ENCODE measurements at regions not wholly inside any gene's neighbourhood (a gene's known extent, or its start where the extent isn't known, plus 50 kb on each side); places are given as distances from the start of the nearest gene placed in this dataset.

DNA sequence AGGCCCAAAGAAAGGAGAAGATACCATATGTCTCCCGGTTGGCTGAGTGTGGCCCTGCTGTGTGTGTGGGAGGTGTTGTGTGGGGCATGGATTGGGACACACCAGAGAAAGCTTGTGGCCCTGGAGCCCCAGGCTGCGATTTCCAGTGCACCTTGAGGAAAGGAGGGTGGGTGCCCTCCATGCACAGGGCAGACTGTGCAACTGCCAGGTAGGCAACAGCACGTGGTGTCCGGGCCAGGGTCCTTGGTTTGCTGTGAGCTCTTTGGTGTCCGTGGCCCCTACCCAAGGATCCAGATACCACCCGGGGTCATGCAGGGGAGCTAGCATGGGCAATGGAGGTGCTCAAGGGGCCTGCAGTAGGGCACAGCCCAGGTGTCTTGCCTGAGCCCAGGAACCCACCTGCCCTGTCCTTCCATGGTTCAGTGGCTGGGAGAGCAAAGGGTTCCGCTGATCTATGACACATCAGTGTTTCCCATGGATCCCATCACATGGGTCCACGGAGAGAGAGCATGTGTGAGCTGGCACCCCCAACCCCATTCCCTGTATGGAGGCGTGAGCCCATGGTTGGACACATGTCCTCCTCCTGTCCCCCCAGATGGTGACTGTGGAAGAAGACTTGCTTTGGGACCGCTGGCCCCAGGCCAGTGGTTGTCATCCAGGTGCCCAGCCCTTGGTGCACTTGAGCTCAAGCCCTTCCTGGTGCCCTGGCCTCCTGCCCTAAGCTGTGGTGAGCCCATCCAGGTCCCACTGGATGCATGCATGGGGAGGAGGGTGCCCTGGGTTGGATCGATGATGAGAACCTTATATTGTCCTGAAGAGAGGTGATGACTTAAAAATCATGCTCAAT, 223.4 kb downstream of the SNRPN start:
- H3K36me3 Mint-ChIP-seq, result peaks cover 0 to 4% (median 0%) of the 10 kb centered on the region in 5 donors
- ChIA-PET CTCF (no interaction called here), POLR2A (no interaction called here)
- H3K4me1 ChIP-seq (ENCODE audit: control insufficient read depth in 2 of 2, insufficient read depth in 2 of 2, low read length in 2 of 2), result no peaks in the 10 kb centered on the region
- DNase-seq, result peak in 2 of 9 donors; percentile 3 to 11
- H3K9me3 Mint-ChIP-seq, result peaks cover 0 to 71% (median 30%) of the 10 kb centered on the region in 11 donors
- no peak overlapping the region for H3K4me3 ChIP-seq (ENCODE audit: low read length)
- no peak overlapping the region for H3K27ac Mint-ChIP-seq
- H3K4me1 Mint-ChIP-seq, result no peaks in the 10 kb centered on the region
- peaks cover 0 to 83% (median 1%) of the 10 kb centered on the region in 3 experiments for H3K9me3 ChIP-seq (ENCODE audit: control insufficient read depth in 2 of 3, low read length in 3 of 3)
- no peak for ATAC-seq
- H3K36me3 ChIP-seq (ENCODE audit: control insufficient read depth in 2 of 3, insufficient read depth in 3 of 3, low read length in 3 of 3), result no peaks in the 10 kb centered on the region
- H3K27ac ChIP-seq (ENCODE audit: low read depth, low read length), result no peak overlapping the region
- intact Hi-C loops (cut with micrococcal nuclease), result no loop called here
- no peak overlapping the region for H3K4me3 Mint-ChIP-seq
- H3K27me3 Mint-ChIP-seq, result no peaks in the 10 kb centered on the region
- H3K27me3 ChIP-seq (ENCODE audit: control insufficient read depth in 2 of 2, insufficient read depth in 2 of 2, low read length in 2 of 2), result no peaks in the 10 kb centered on the region

DNA sequence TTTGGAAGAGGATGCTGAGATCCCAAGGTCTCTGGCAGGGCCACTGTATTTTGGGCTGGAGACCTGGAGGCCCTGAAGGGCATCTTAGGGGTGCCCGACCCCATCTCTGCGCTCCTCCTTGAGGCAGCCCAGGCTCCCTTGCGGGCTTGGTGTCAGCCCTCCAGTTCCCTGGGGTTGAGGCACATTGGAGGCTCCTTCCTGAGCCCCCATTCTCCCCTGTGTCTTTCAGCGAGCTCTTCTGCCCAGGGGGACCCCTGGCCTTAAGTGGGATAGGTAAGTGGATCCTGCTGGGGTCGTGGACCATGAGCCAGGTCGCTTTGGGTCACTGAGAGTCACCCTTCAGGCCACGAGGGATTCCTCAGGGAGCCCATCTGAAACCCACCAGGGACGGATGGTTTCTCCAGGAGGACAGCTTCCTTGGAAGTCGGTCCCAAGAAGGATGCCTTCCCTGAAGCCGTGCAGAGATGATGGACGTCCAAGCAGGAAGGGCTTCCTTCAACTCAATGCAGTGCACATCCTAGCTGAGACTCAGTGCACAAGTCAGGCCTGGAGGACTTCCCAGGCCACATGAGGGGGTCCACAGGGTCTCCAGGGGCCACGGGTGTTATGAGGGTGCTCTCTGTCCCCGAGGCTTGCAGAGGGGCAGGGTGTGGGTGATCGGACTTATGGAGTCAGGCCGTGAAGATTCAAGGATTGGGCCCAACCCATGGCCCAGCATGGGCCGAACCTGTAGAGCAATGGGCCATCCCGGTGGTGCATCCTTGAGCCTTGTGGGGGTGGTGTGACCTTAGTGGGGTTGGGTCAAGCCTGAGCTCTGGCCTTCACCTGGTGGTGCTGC, 224.3 kb downstream of the SNRPN start:
- POLR2A ChIA-PET, result no interaction called here
- H3K27me3 Mint-ChIP-seq, result no peaks in the 10 kb centered on the region
- peaks cover 0 to 4% (median 0%) of the 10 kb centered on the region in 5 donors for H3K36me3 Mint-ChIP-seq
- H3K27ac Mint-ChIP-seq, result no peak overlapping the region
- Histone ChIP-seq H3K27me3 (ENCODE audit: control insufficient read depth in 2 of 2, insufficient read depth in 2 of 2, low read length in 2 of 2) (no peaks in the 10 kb centered on the region), H3K36me3 (ENCODE audit: control insufficient read depth in 2 of 3, insufficient read depth in 3 of 3, low read length in 3 of 3) (no peaks in the 10 kb centered on the region), H3K4me1 (ENCODE audit: control insufficient read depth in 2 of 2, insufficient read depth in 2 of 2, low read length in 2 of 2) (no peaks in the 10 kb centered on the region), H3K4me3 (ENCODE audit: low read length) (no peak overlapping the region), H3K9me3 (ENCODE audit: control insufficient read depth in 2 of 3, low read length in 3 of 3) (peaks cover 0 to 85% (median 0%) of the 10 kb centered on the region in 3 experiments), H3K27ac (ENCODE audit: low read depth, low read length) (no peak overlapping the region)
- H3K4me1 Mint-ChIP-seq, result no peaks in the 10 kb centered on the region
- DNase-seq (peak in 1 of 9 donors; percentile 9), ATAC-seq (no peak)
- intact Hi-C loops (cut with micrococcal nuclease), result no loop called here
- H3K4me3 Mint-ChIP-seq, result no peak overlapping the region
- CTCF ChIA-PET, result no interaction called here
- peaks cover 0 to 65% (median 27%) of the 10 kb centered on the region in 11 donors for H3K9me3 Mint-ChIP-seq

- Mint-ChIP-seq H3K4me1 (no peaks in the 10 kb centered on the region), H3K27me3 (no peaks in the 10 kb centered on the region), H3K27ac (no peak overlapping the region), H3K36me3 (peaks cover 0 to 1% (median 0%) of the 10 kb centered on the region in 5 donors), H3K9me3 (peaks cover 0 to 57% (median 19%) of the 10 kb centered on the region in 11 donors), H3K4me3 (no peak overlapping the region)
- Histone ChIP-seq H3K4me3 (ENCODE audit: low read length) (no peak overlapping the region), H3K27me3 (ENCODE audit: control insufficient read depth in 2 of 2, insufficient read depth in 2 of 2, low read length in 2 of 2) (no peaks in the 10 kb centered on the region), H3K4me1 (ENCODE audit: control insufficient read depth in 2 of 2, insufficient read depth in 2 of 2, low read length in 2 of 2) (no peaks in the 10 kb centered on the region), H3K27ac (ENCODE audit: low read depth, low read length) (no peak overlapping the region), H3K9me3 (ENCODE audit: control insufficient read depth in 2 of 3, low read length in 3 of 3) (peaks cover 0 to 86% (median 0%) of the 10 kb centered on the region in 3 experiments), H3K36me3 (ENCODE audit: control insufficient read depth in 2 of 3, insufficient read depth in 3 of 3, low read length in 3 of 3) (no peaks in the 10 kb centered on the region)
- ATAC-seq, result no peak
- intact Hi-C loops (cut with micrococcal nuclease), result no loop called here
- CTCF ChIA-PET, result no interaction called here
- POLR2A ChIA-PET, result no interaction called here
- DNase-seq, result peak in 1 of 9 donors; percentile 8
Measured at GRCh38 chr15:25179673-25180511, 225.1 kb downstream of the SNRPN start.

GRCh38 chr15:25180606-25181292, 226.0 kb downstream of the SNRPN start:
- H3K27ac Mint-ChIP-seq, result no peak overlapping the region
- CTCF ChIA-PET, result no interaction called here

GRCh38 chr15:25181293-25182097, 226.7 kb downstream of the SNRPN start:
- Histone ChIP-seq H3K36me3 (ENCODE audit: control insufficient read depth in 2 of 3, insufficient read depth in 3 of 3, low read length in 3 of 3) (no peaks in the 10 kb centered on the region), H3K4me3 (ENCODE audit: low read length) (no peak overlapping the region), H3K4me1 (ENCODE audit: control insufficient read depth in 2 of 2, insufficient read depth in 2 of 2, low read length in 2 of 2) (no peaks in the 10 kb centered on the region), H3K9me3 (ENCODE audit: control insufficient read depth in 2 of 3, low read length in 3 of 3) (peaks cover 0 to 77% (median 0%) of the 10 kb centered on the region in 3 experiments), H3K27me3 (ENCODE audit: control insufficient read depth in 2 of 2, insufficient read depth in 2 of 2, low read length in 2 of 2) (no peaks in the 10 kb centered on the region), H3K27ac (ENCODE audit: low read depth, low read length) (no peak overlapping the region)
- ChIA-PET POLR2A (no interaction called here), CTCF (no interaction called here)
- intact Hi-C loops (cut with micrococcal nuclease), result no loop called here
- Mint-ChIP-seq H3K9me3 (peaks cover 0 to 52% (median 20%) of the 10 kb centered on the region in 11 donors), H3K27ac (no peak overlapping the region), H3K36me3 (no peaks in the 10 kb centered on the region), H3K4me1 (no peaks in the 10 kb centered on the region), H3K27me3 (no peaks in the 10 kb centered on the region), H3K4me3 (no peak overlapping the region)
- DNase-seq, result peak in 1 of 9 donors; percentile 11
- no peak for ATAC-seq

More at GRCh38 chr15:25180606-25181292, 226.0 kb downstream of the SNRPN start:
- Histone ChIP-seq H3K36me3 (ENCODE audit: control insufficient read depth in 2 of 3, insufficient read depth in 3 of 3, low read length in 3 of 3) (no peaks in the 10 kb centered on the region), H3K27ac (ENCODE audit: low read depth, low read length) (no peak overlapping the region), H3K9me3 (ENCODE audit: control insufficient read depth in 2 of 3, low read length in 3 of 3) (peaks cover 0 to 81% (median 0%) of the 10 kb centered on the region in 3 experiments), H3K27me3 (ENCODE audit: control insufficient read depth in 2 of 2, insufficient read depth in 2 of 2, low read length in 2 of 2) (no peaks in the 10 kb centered on the region), H3K4me1 (ENCODE audit: control insufficient read depth in 2 of 2, insufficient read depth in 2 of 2, low read length in 2 of 2) (no peaks in the 10 kb centered on the region), H3K4me3 (ENCODE audit: low read length) (no peak overlapping the region)
- POLR2A ChIA-PET, result no interaction called here
- ATAC-seq, result no peak
- H3K27me3 Mint-ChIP-seq, result no peaks in the 10 kb centered on the region
- H3K36me3 Mint-ChIP-seq, result no peaks in the 10 kb centered on the region
- peaks cover 0 to 55% (median 21%) of the 10 kb centered on the region in 11 donors for H3K9me3 Mint-ChIP-seq
- peak in 1 of 9 donors; percentile 6 for DNase-seq
- no peaks in the 10 kb centered on the region for H3K4me1 Mint-ChIP-seq
- H3K4me3 Mint-ChIP-seq, result no peak overlapping the region
- intact Hi-C loops (cut with micrococcal nuclease), result no loop called here

All from naive thymus-derived CD4-positive, alpha-beta T cell (primary cell).